Uterus (tissue), 2 donors: ENCODE measurements at regions not wholly inside any gene's neighbourhood (a gene's known extent, or its start where the extent isn't known, plus 50 kb on each side); places are given as distances from the start of the nearest gene placed in this dataset.

Source experiments
- POLR2A ChIP-seq, 2 donors: fragments of 450-650 bp; IDR thresholded peaks; one replicate each; pipeline ENCODE4 v1.6.1; 2016; ENCODE audit warnings: antibody characterized with exemption in 2 of 2, mild to moderate bottlenecking in 1 of 2, moderate library complexity in 1 of 2
- TF ChIP-seq, protein P1 (sequence below), 4 experiments: fragments of 200-600 bp in 2 of 4; fragments of 450-650 bp in 2 of 4; sonication (generic) in 2 of 4; IDR thresholded peaks; one replicate each; pipeline ENCODE4 v1.5.1; 2016 to 2019; ENCODE audit warnings: antibody characterized with exemption in 4 of 4, mild to moderate bottlenecking in 2 of 4, moderate library complexity in 1 of 4

DNA sequence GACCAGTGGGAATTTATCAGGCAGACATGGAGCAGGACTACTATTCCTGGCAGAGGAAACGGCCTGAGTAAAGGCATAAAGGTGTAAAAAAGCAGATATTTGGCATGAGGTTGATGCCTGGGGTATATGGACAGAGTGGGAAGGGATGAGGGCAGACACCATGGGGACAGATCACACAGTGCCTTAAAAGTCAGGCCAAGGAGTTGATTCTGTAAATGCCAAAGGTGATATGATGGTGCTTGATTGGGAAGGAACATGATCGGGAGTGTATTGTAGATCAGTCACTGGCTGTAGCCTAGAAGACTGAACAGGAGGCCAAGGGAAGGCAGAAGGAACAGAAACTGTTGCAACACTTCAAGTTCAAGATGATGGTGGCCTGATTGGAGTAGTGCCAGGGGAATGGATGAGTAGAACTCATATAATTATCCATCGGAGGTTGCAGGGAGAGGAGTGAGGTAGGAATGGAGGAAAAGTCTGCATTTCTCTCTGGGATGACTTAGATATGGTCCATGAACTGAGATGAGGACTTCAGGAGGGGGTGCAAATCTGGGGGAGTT lies 594.3 kb upstream of the KLF4 start:
- TF ChIP-seq, protein P1, sequence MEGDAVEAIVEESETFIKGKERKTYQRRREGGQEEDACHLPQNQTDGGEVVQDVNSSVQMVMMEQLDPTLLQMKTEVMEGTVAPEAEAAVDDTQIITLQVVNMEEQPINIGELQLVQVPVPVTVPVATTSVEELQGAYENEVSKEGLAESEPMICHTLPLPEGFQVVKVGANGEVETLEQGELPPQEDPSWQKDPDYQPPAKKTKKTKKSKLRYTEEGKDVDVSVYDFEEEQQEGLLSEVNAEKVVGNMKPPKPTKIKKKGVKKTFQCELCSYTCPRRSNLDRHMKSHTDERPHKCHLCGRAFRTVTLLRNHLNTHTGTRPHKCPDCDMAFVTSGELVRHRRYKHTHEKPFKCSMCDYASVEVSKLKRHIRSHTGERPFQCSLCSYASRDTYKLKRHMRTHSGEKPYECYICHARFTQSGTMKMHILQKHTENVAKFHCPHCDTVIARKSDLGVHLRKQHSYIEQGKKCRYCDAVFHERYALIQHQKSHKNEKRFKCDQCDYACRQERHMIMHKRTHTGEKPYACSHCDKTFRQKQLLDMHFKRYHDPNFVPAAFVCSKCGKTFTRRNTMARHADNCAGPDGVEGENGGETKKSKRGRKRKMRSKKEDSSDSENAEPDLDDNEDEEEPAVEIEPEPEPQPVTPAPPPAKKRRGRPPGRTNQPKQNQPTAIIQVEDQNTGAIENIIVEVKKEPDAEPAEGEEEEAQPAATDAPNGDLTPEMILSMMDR (IDR thresholded peaks at IDR 0.05) = no peak
- TF ChIP-seq POLR2A (IDR thresholded peaks at IDR 0.05) = no peak
